ENCODE measurements at regions not wholly inside any gene's neighbourhood (a gene's known extent, or its start where the extent isn't known, plus 50 kb on each side); places are given as distances from the start of the nearest gene placed in this dataset.
"Not testable (repeated sequence)": the region's sequence is repeated elsewhere in the genome, so short reads cannot be mapped to it uniquely, and the experiment has no call there.

DNA sequence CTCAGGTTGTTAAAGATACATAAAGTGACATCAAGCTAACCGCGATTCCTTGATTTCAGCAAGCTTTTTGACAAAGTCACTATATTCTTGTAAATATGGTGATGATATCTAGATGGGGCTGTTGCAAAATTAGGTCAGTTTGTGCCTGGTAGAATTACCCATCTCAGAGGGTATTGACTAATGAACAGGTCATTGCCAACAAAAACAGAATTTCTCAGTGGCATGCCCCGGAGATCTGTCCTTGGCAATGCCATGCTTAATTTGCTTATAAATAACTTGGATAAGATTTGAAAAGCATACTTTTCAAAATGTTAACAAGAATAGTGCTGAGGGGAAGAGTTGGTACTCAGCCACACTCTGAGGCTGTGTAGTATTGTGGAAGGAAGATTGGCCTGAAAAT, 783.3 kb upstream of the SEMA6A start:
- TF ChIP-seq, protein P1, sequence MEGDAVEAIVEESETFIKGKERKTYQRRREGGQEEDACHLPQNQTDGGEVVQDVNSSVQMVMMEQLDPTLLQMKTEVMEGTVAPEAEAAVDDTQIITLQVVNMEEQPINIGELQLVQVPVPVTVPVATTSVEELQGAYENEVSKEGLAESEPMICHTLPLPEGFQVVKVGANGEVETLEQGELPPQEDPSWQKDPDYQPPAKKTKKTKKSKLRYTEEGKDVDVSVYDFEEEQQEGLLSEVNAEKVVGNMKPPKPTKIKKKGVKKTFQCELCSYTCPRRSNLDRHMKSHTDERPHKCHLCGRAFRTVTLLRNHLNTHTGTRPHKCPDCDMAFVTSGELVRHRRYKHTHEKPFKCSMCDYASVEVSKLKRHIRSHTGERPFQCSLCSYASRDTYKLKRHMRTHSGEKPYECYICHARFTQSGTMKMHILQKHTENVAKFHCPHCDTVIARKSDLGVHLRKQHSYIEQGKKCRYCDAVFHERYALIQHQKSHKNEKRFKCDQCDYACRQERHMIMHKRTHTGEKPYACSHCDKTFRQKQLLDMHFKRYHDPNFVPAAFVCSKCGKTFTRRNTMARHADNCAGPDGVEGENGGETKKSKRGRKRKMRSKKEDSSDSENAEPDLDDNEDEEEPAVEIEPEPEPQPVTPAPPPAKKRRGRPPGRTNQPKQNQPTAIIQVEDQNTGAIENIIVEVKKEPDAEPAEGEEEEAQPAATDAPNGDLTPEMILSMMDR (IDR thresholded peaks at IDR 0.05; ENCODE audit: low read depth, low read length) = no peak
- no peak overlapping the region for H3K4me3 ChIP-seq (replicated peaks in 1 of 2; ENCODE audit: low read depth in 2 of 2, low read length in 2 of 2)
- DNase-seq (ENCODE audit: low read depth in 2 of 2) = no peak

DNA sequence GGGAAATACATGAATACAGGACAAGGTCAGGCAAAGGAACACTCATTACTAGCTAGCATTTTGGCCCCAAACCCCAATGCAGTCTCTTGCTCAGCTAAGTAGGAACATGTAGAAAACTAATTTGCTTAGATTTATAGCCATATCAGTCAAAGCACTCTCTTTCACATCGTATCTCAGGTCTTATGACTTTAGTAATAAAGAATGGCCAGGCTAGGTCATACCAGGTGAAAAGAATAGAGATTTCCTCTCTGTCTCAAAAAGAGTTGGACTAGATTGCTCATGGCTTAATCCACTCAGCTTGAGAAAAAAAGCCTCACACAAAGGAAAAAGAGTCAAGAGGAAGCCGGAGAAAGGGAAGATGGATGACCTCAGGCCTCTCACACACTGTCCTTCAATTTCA, 772.7 kb upstream of the SEMA6A start:
- H3K4me3 ChIP-seq (replicated peaks in 1 of 2; ENCODE audit: low read depth in 2 of 2, low read length in 2 of 2) = no peak overlapping the region
- no peak for DNase-seq (ENCODE audit: low read depth in 2 of 2)
- TF ChIP-seq, protein P1 (IDR thresholded peaks at IDR 0.05; ENCODE audit: low read depth, low read length) = no peak

DNA sequence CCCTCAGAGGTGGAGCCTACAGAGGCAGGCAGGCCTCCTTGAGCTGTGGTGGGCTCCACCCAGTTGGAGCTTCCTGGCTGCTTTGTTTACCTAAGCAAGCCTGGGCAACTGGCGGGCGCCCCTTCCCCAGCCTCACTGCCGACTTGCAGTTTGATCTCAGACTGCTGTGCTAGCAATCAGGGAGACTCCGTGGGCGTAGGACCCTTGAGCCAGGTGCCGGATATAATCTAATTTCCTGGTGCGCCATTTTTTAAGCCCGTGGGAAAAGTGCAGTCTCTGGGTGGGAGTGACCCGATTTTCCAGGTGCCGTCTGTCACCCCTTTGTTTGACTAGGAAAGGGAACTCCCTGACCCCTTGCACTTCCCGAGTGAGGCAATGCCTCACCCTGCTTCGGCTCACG, 769.1 kb upstream of the SEMA6A start:
- not testable (repeated sequence) for H3K4me3 ChIP-seq (replicated peaks in 1 of 2; ENCODE audit: low read depth in 2 of 2, low read length in 2 of 2); DNase-seq (ENCODE audit: low read depth in 2 of 2)

DNA sequence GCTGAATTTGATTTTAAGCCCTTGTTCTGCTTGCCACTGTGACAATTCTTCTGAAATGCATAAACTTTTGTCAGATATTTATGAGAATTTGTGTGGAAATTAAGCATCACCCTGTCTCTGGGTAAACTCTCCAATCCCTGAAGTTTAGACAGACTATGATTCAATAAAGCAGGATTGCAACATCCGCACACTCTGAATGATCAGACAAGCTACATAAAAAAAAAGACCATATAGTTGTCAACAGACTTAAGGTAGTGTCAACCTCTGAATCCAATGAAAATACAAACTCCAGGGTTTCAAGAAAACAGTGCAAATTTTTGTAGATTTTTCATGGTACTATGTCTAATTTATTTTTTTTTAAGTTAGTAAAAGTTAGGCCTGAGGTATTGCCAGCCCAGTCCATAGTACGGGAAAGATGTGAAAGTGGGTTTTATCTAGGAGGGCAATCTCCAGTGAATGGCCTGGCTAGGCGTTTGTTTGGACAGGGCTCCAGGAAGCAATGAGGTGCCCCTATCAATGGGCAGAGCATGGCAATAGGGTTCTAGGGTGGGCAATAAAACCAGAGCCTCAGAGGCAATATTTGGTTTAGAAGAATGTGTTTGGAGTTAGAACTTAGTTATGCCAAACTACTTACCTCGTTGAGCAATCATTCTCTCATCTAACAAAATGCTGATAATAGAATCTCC, 762.6 kb upstream of the SEMA6A start:
- H3K4me3 ChIP-seq (replicated peaks in 1 of 2; ENCODE audit: low read depth in 2 of 2, low read length in 2 of 2) = no peak overlapping the region
- TF ChIP-seq, protein P1 (IDR thresholded peaks at IDR 0.05; ENCODE audit: low read depth, low read length) = no peak
- peak in 1 of 2 donors; percentile 34 for DNase-seq (ENCODE audit: low read depth in 2 of 2)

DNA sequence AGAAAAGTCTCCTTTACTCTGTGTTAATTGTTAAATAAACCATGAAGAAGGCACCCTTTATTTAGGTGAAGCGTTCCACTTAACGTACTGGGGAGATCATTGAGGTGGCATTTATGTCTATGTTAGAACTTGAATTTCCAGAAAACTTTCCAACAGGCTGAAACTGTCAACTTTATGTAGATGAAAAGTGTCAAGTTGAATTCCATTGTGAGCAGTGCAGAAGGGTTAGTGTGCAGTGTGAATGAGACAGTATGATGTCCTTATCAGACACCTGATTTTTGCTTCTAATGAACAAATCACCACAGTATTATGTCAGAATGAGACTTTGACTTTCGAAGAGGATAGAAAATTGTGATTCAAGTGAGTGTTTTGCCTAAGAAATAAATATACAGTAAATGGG, 761.6 kb upstream of the SEMA6A start:
- DNase-seq (ENCODE audit: low read depth in 2 of 2) = no peak
- TF ChIP-seq, protein P1 (IDR thresholded peaks at IDR 0.05; ENCODE audit: low read depth, low read length) = no peak
- H3K4me3 ChIP-seq (replicated peaks in 1 of 2; ENCODE audit: low read depth in 2 of 2, low read length in 2 of 2) = no peak overlapping the region

DNA sequence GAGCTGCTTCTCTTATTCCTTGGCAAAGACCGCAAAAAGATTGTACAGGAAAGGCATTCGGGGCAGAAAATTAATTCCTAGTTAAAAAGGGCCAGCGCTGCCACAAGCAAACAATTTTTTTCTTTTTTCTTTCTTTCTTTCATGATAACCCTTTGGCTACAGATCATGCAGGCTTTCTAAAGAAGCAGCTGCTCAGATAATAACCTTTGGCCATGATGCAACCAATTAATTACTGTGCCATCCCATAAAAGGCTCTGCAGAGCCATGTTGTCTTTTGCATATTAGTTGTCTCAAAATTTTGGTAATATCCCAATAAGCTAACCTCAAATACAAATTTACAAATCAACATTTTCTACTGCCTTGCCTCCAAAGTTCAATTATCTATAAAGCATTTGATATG, 758.4 kb upstream of the SEMA6A start:
- no peak for DNase-seq (ENCODE audit: low read depth in 2 of 2)
- no peak overlapping the region for H3K4me3 ChIP-seq (replicated peaks in 1 of 2; ENCODE audit: low read depth in 2 of 2, low read length in 2 of 2)
- TF ChIP-seq, protein P1 (IDR thresholded peaks at IDR 0.05; ENCODE audit: low read depth, low read length) = no peak

DNA sequence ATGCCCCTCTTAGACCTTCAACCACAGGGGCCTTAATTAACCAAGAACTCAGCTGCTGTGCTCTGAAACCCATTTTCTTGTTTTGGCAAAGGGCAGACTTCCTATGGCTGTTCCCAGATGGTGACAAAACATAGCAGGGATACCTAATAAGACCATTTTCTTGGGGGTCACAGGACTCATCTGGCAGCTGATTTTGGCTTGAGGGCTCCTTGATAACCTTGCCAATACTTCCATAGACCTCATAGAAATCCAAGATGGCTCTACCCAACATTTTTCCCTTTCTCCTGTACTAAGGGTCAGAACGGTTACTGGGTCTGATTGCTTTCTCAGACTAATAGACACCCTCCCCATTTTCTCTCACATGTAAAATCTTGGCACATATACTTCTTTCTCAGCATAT, 757.7 kb upstream of the SEMA6A start:
- no peak for DNase-seq (ENCODE audit: low read depth in 2 of 2)

More for the DNA sequence above, 757.7 kb upstream of the SEMA6A start:
- TF ChIP-seq, protein P1 (IDR thresholded peaks at IDR 0.05; ENCODE audit: low read depth, low read length) = no peak
- H3K4me3 ChIP-seq (replicated peaks in 1 of 2; ENCODE audit: low read depth in 2 of 2, low read length in 2 of 2) = no peak overlapping the region
